Neural progenitor cell (in vitro differentiated cells): ENCODE measurements at regions not wholly inside any gene's neighbourhood (a gene's known extent, or its start where the extent isn't known, plus 50 kb on each side); places are given as distances from the start of the nearest gene placed in this dataset.

Source experiments
- DNase-seq: peaks from one replicate; pipeline ENCODE4 v3.0.0-alpha.2; 2016; ENCODE audit warnings: low spot score
- H2AFZ ChIP-seq: fragments of 200-600 bp; sonication (generic); replicated peaks from 2 replicates; pipeline ENCODE4 v1.6.1; 2016; ENCODE audit warnings: antibody characterized with exemption
- H3F3A ChIP-seq: fragments of 200-600 bp; sonication (generic); 2 replicates; pipeline ENCODE4 v1.6.1; 2016; ENCODE audit warnings: antibody characterized with exemption, low read depth
- H3K27ac ChIP-seq: fragments of 200-600 bp; sonication (generic); 2 replicates; pipeline ENCODE4 v1.5.1; 2016; ENCODE audit warnings: mild to moderate bottlenecking
- H3K27me3 ChIP-seq: fragments of 200-600 bp; sonication (generic); 2 replicates; pipeline ENCODE4 v1.6.1; 2016; ENCODE audit warnings: mild to moderate bottlenecking, moderate library complexity
- H3K36me3 ChIP-seq: fragments of 200-600 bp; sonication (generic); 2 replicates; pipeline ENCODE4 v1.5.1; 2016
- H3K4me1 ChIP-seq: fragments of 200-600 bp; sonication (generic); 2 replicates; pipeline ENCODE4 v1.6.1; 2016; ENCODE audit warnings: mixed run types
- H3K4me2 ChIP-seq: fragments of 200-600 bp; sonication (generic); 2 replicates; pipeline ENCODE4 v1.6.1; 2016
- H3K4me3 ChIP-seq: fragments of 200-600 bp; sonication (generic); 2 replicates; pipeline ENCODE4 v1.5.1; 2016
- H3K79me2 ChIP-seq: fragments of 200-600 bp; sonication (generic); 2 replicates; pipeline ENCODE4 v1.6.1; 2016; ENCODE audit warnings: low read depth
- H3K9ac ChIP-seq: fragments of 200-600 bp; sonication (generic); 2 replicates; pipeline ENCODE4 v1.6.1; 2016
- H3K9me3 ChIP-seq: fragments of 200-600 bp; sonication (generic); 2 replicates; pipeline ENCODE4 v1.5.1; 2016; ENCODE audit warnings: low read depth
- H4K20me1 ChIP-seq: fragments of 200-600 bp; sonication (generic); 2 replicates; pipeline ENCODE4 v1.6.1; 2016; ENCODE audit warnings: low read depth
- H3K27ac Mint-ChIP-seq: 3 replicates; pipeline ENCODE4 v1.8.0; 2021; ENCODE audit warnings: mixed read lengths
- H3K27me3 Mint-ChIP-seq: 2 replicates; pipeline ENCODE4 v1.8.0; 2022; ENCODE audit warnings: low read depth, mild to moderate bottlenecking, inconsistent platforms, moderate library complexity, mixed read lengths; ENCODE audit not compliant: insufficient read depth
- H3K36me3 Mint-ChIP-seq: 3 replicates; pipeline ENCODE4 v1.8.0; 2021; ENCODE audit warnings: mixed read lengths
- H3K4me1 Mint-ChIP-seq: 3 replicates; pipeline ENCODE4 v1.8.0; 2021; ENCODE audit warnings: mixed read lengths
- H3K4me3 Mint-ChIP-seq: 3 replicates; pipeline ENCODE4 v1.8.0; 2021; ENCODE audit warnings: mild to moderate bottlenecking, moderate library complexity, mixed read lengths
- H3K9me3 Mint-ChIP-seq: 3 replicates; pipeline ENCODE4 v1.8.0; 2020; ENCODE audit warnings: mixed read lengths
- CTCF ChIP-seq: fragments of 200-600 bp; sonication (generic); IDR thresholded peaks from 2 replicates; pipeline ENCODE4 v1.5.1; 2017; ENCODE audit warnings: antibody characterized with exemption, mild to moderate bottlenecking
- EZH2 ChIP-seq: fragments of 200-600 bp; sonication (generic); IDR thresholded peaks from 2 replicates; pipeline ENCODE4 v1.6.1; 2017; ENCODE audit warnings: antibody characterized with exemption, mild to moderate bottlenecking, moderate library complexity
- EZH2phosphoT487 ChIP-seq: fragments of 200-600 bp; sonication (generic); IDR thresholded peaks from 2 replicates; pipeline ENCODE4 v1.6.1; 2017; ENCODE audit warnings: antibody characterized with exemption

GRCh38 chr18:65358306-65358705 is 392.5 kb upstream of the CDH7 start:
- Histone ChIP-seq H3K27me3 (no peaks in the 10 kb centered on the region), H3K36me3 (no peaks in the 10 kb centered on the region), H3K4me1 (no peaks in the 10 kb centered on the region), H3K4me3 (no peak overlapping the region), H3K4me2 (no peak overlapping the region), H3K27ac (no peak overlapping the region), H3K79me2 (no peaks in the 10 kb centered on the region), H3F3A (no peaks in the 10 kb centered on the region), H4K20me1 (no peaks in the 10 kb centered on the region), H3K9me3 (no peaks in the 10 kb centered on the region), H3K9ac (no peak overlapping the region), H2AFZ (no peak overlapping the region)
- Mint-ChIP-seq H3K4me3 (no peak overlapping the region), H3K9me3 (no peaks in the 10 kb centered on the region), H3K27ac (no peak overlapping the region), H3K27me3 (no peaks in the 10 kb centered on the region), H3K36me3 (no peaks in the 10 kb centered on the region), H3K4me1 (no peaks in the 10 kb centered on the region)
- DNase-seq = no peak
- no peak for TF ChIP-seq CTCF
- no peak for TF ChIP-seq EZH2
- no peak for TF ChIP-seq EZH2phosphoT487

GRCh38 chr18:65352186-65352585 is 398.6 kb upstream of the CDH7 start:
- TF ChIP-seq CTCF (no peak), EZH2phosphoT487 (no peak), EZH2 (no peak)
- H3F3A ChIP-seq = no peaks in the 10 kb centered on the region
- DNase-seq = no peak
- H3K4me1 Mint-ChIP-seq = peaks cover 4% of the 10 kb centered on the region
- H3K9ac ChIP-seq = no peak overlapping the region
- H3K27ac Mint-ChIP-seq = no peak overlapping the region
- H4K20me1 ChIP-seq = no peaks in the 10 kb centered on the region
- no peak overlapping the region for H3K4me3 Mint-ChIP-seq
- no peaks in the 10 kb centered on the region for H3K9me3 Mint-ChIP-seq
- H3K4me2 ChIP-seq = no peak overlapping the region
- H3K79me2 ChIP-seq = no peaks in the 10 kb centered on the region
- H3K4me3 ChIP-seq = no peak overlapping the region
- no peaks in the 10 kb centered on the region for H3K4me1 ChIP-seq
- H3K36me3 ChIP-seq = no peaks in the 10 kb centered on the region
- peaks cover 2% of the 10 kb centered on the region for H3K27me3 Mint-ChIP-seq
- H3K36me3 Mint-ChIP-seq = no peaks in the 10 kb centered on the region
- no peak overlapping the region for H2AFZ ChIP-seq
- no peaks in the 10 kb centered on the region for H3K9me3 ChIP-seq
- H3K27ac ChIP-seq = no peak overlapping the region
- no peaks in the 10 kb centered on the region for H3K27me3 ChIP-seq

- Histone ChIP-seq H3K4me1 (no peaks in the 10 kb centered on the region), H3K4me3 (no peak overlapping the region), H3K9ac (no peak overlapping the region), H3K27ac (no peak overlapping the region), H3K9me3 (no peaks in the 10 kb centered on the region), H3K36me3 (no peaks in the 10 kb centered on the region), H3K27me3 (no peaks in the 10 kb centered on the region), H3K79me2 (no peaks in the 10 kb centered on the region), H3K4me2 (no peak overlapping the region), H3F3A (no peaks in the 10 kb centered on the region), H2AFZ (no peak overlapping the region), H4K20me1 (no peaks in the 10 kb centered on the region)
- TF ChIP-seq CTCF = no peak
- TF ChIP-seq EZH2phosphoT487 = no peak
- no peak for TF ChIP-seq EZH2
- H3K4me1 Mint-ChIP-seq = peaks cover 4% of the 10 kb centered on the region
- H3K27ac Mint-ChIP-seq = no peak overlapping the region
- no peaks in the 10 kb centered on the region for H3K36me3 Mint-ChIP-seq
- H3K4me3 Mint-ChIP-seq = no peak overlapping the region
- DNase-seq = no peak
- H3K27me3 Mint-ChIP-seq = peaks cover 2% of the 10 kb centered on the region
- H3K9me3 Mint-ChIP-seq = no peaks in the 10 kb centered on the region
These were observed 401.2 kb upstream of the CDH7 start for GRCh38 chr18:65349635-65350034.

GRCh38 chr18:65347446-65347845 is 403.4 kb upstream of the CDH7 start:
- Histone ChIP-seq H3K79me2 (no peaks in the 10 kb centered on the region), H3K27me3 (no peaks in the 10 kb centered on the region), H3K4me1 (no peaks in the 10 kb centered on the region), H3K4me3 (no peak overlapping the region), H3F3A (no peaks in the 10 kb centered on the region), H3K4me2 (no peak overlapping the region), H2AFZ (peak overlapping the region; percentile 31), H3K9ac (no peak overlapping the region), H4K20me1 (no peaks in the 10 kb centered on the region), H3K9me3 (no peaks in the 10 kb centered on the region), H3K36me3 (no peaks in the 10 kb centered on the region), H3K27ac (no peak overlapping the region)
- H3K9me3 Mint-ChIP-seq = peaks cover 5% of the 10 kb centered on the region
- no peak for TF ChIP-seq EZH2phosphoT487
- no peak for TF ChIP-seq CTCF
- no peak for TF ChIP-seq EZH2
- peaks cover 2% of the 10 kb centered on the region for H3K27me3 Mint-ChIP-seq
- no peak overlapping the region for H3K27ac Mint-ChIP-seq
- peaks cover 4% of the 10 kb centered on the region for H3K4me1 Mint-ChIP-seq
- DNase-seq = no peak
- H3K4me3 Mint-ChIP-seq = no peak overlapping the region
- no peaks in the 10 kb centered on the region for H3K36me3 Mint-ChIP-seq
